Ureter (tissue), 1 donor: ENCODE measurements at regions not wholly inside any gene's neighbourhood (a gene's known extent, or its start where the extent isn't known, plus 50 kb on each side); places are given as distances from the start of the nearest gene placed in this dataset.
"Not testable (repeated sequence)": the region's sequence is repeated elsewhere in the genome, so short reads cannot be mapped to it uniquely, and the experiment has no call there.

Source experiments
- DNase-seq: peaks from one replicate; pipeline ENCODE4 v3.0.0-alpha.2; 2020; ENCODE audit warnings: low spot score
- donor health status: DM: yes; HTN: yes; CAD: no.

DNA sequence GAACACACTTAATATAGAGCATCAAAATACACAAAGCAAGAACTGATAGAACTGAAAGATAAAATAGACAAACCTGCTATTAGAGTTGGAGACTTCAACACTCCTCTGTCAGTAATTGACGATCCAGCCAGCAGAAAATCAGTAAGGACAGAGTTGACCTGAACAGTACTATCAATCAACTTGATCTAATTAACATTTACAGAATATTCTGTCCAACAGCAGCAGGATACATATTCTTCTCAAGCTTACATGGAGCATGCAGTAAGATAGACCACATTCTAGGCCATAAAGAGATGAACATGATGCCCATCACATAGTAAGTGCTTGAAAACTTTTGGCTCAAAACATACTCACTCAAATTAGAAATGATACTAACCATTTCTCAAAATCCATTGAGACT, 196.7 kb upstream of the KLF3 start:
- DNase-seq, result no peak

DNA sequence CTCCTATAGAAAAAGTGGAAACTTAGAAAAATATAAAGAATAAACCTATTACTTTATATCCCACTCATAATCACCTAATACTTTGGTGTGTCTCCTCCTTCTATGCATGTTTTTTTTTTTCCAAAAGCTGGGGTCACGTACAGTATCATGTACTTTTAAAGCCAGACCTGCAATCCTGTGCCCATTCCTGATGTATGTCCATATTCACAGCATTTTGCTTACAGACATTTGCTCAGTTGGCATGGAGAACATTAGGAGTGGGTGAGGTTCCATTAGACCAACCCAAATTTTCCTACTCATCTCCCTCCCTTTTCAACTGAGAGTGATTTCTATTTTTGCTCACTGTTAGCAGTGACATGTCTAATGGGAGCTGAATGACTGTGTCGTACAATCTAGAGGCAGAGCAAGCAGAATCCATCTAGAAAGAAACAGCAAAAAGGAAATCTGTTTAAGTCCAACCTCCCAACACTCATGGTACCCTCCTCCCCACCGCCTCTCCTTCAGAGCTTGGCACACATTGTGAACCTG, 195.6 kb upstream of the KLF3 start:
- no peak for DNase-seq

DNA sequence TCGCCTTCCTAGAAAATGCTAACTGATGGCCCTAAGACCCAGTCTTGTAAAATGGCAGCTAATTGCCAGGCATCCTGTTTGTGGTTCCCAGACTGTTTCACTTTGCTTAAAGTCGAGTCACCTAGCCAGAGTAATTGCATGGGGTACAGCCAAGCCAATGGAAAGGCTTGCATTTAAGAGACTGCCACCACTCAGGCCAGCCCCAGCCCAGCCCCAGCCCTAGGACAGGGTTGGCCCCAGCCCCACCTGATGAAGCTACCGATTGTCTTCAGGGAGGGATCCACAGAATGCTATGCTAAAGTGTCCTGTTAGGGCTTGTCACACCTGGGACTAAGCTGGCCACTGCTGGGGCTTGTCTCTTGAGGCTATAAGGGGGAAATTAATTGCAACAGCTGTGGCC, 194.6 kb upstream of the KLF3 start:
- no peak for DNase-seq

DNA sequence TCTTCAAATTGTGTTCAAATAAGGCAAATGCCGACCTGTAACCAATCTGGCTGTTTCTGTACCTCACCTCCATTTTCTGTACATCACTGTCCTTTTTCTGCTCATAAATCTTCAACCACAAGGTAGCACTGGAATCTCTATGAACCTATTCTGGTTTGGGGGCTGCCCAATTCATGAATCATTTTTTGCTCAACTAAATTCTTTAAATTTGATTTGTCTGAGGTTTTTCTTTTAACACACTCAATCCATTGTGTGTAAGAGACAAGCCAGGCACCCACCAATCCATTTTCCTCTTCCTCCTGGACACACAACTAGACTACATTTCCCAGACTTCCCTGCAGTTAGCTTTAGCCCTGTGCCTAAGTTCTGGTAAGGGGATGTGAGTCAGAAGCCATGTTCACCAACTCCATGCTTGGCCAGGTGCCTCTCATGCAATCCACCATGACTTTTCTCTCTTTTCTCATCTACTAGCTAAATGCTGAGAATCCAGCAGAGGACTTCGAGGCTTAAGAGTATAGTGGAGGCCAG, 193.2 kb upstream of the KLF3 start:
- DNase-seq, result no peak

DNA sequence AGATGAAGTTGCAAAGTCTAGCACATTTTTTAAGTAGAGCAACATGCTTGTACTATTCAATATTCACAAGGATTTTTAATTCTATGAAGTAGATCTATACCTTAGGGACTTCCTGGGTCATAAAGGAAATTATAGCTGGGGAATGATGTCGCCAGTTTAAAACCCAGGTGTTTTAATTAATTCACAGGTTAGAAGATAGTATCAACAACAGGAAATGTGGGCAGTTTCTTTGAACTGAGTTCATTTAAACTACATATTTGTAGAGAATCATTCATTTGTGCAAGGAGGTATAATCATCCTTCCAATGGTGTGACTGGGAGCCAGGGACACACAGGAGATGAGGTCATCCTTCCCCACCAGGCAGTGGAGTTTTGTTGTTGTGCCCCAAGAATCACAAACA, 181.3 kb upstream of the KLF3 start:
- no peak for DNase-seq

DNA sequence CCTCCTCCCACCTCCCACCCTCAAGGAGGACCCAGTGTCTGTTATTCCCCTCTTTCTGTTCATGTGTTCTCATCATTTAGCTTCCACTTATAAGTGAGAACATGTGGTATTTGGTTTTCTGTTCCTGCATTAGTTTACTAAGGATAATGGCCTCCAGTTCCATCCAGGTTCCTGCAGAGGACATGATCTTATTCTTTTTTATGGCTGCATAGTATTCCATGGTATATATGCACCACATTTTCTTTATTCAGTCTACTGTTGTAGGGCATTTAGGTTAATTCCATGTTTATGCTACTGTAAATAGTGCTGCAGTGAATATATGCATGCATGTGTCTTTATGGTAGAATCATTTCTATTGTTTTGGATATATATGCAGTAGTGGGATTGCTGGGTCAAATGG, 180.4 kb upstream of the KLF3 start:
- not testable (repeated sequence) for DNase-seq

DNA sequence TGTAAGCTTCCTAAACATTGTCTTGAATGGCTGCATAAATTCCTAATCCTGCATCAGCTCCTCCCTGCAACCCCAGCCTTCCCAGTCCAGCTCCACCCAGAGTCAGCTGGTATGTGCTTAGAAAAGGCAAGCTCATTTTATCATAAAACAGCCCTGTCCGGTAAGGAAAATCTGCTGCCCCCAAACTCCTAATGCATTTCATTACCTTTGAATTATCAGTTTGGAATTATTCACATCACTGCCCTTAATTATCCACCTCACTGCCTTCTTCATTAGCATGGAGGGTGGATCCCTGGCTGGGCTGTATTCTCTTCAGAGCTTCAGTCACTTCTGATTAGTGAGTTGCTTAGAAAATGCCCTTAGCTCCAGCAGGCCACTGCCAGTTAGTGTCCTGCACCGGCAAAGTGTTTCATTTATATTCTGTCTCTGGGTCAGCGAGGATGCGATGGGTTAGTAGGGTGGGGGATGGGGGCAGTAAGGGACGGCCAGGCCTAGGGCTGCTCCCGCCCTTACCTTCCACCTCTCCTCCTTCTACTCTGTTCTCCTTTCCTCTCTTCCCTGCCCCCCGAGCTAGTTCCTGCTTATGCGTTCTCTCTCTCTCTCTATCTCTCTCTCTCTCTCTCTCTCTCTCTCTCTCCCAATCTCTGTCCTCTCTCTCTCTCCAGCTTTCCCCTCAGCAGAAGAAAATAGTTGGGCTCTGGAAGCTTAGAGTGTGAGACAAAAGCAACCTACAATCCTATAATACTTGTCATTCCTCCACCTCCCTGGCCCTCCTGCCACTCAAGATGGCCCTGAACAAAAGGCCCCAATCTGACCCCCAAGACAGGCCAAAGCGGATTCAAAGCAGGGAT, 174.8 kb upstream of the KLF3 start:
- DNase-seq, result no peak

DNA sequence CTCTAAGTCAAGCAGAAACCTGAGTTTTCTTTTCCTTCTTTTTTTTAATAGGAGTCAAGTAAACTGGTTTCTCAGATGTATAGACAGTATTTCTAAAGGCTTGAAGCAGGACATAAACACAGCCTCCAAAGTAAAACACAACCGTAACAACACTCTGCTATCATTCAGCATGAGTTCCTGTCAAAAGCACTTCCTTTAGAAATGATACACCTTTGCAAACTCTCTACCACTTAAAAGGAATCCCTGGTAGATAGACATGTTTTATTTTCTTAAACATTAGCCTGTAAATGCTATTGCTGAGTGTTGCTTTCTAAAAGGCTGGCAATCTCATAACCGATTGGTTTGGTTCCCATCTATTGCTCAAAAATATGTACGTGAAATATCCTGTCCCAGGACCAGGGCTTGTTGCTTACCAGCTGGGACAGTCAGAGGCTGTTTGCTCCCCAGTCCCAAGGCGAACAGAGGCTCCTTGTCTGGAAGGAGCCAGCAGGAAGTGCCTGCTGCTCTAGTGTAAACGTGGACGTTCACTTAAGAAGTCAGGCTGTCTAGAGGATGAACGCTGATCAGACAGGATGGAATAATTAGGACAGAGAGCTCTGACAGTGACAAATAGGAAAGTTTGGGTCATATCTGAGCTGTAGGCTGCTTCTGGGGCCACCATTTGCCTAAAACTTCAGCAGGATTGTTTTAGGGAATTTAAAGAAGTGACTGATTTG, 173.9 kb upstream of the KLF3 start:
- no peak for DNase-seq

DNA sequence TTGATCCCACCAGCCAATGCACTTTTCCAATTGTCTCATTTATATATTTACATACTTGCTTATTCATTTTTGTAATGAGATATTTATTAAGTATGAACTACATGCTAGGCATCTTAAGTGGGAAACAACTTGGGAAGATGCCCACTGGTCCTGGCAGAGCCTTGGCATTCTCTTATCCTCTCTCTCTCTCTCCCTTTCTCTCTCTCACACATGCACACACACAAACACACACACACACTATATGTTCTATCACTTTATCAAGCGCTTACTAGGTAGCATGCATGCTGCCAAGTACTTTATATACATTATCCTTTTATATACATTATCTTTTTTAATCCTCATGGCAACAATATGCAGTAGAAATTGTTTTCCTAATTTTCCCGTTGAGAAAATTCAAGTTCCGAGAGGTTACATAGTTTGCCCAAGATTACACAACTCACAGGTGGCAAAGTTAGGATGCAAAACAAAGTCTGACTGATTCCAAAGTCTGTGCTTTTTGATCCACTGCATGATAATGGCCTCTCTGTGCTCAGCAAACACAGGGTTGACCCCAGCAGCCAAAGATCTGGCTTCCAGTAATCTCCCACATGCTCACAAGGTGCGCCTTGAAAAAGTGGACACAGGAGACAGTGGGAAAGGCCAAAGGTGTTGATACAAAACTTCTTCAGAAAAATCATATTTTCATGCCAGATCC, 173.1 kb upstream of the KLF3 start:
- DNase-seq, result no peak

DNA sequence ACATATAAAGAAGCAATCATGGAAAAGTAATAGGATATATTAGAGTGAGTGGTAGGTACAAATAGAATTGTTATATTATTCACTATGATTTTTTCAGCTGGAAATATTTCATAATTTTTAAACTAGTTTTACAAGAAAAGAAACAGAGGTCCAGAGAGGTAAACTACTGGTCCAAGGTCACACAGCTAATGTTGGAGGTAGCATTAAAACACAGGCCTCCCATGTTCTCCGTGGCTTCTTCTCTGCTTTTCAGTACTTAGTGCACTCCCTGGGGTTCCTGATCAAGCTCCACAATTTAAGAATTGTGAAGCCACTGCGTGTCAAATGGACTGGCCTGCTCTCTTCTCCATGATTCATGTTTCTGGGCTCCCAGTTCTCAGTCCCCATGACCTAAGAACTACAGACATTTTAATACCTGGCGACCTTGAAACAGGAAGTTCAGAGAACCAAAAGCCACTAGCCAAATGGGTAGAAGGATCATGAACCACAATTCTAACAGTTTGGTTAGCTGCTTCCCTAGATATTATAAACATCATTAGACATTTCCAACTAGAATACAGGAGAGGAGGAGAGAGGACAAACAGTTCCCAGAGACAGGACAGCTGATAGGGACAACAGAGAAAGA, 172.0 kb upstream of the KLF3 start:
- no peak for DNase-seq

DNA sequence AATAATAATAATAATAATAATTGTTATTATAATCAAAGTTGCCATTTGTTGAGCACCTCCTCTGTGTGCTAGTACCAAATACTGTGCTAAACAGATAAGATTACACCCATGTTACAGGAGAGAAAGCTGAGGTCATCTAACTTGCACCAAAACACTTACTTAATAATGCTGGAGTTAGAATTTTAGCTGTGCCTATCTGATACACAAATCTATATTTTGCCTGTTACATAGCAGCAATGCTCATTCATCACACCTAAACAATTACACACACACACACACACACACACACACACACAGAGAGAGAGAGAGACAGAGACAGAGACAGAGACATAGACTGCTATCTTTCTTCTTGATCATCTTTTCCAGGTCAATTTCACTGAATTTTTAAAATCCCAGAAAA, 170.9 kb upstream of the KLF3 start:
- no peak for DNase-seq

DNA sequence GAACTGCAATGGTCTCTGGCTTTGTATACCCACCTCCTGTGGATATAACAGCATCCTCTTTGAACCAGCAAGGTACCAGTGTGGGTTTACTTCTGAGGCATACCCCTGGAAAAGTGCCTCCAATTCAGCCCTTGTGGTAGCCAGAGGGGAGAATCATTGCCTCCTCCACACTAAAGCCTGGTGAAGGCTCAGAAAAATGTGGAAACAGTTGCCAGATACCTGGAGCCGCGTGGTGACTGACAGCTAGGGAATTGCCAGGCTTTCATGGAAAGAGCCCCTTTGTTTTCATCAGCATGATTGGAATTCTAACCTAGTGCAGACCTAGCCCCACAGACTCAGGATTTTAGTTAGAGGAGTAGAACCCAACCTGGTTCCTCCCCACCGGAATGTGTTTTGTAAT, 168.6 kb upstream of the KLF3 start:
- DNase-seq, result no peak

DNA sequence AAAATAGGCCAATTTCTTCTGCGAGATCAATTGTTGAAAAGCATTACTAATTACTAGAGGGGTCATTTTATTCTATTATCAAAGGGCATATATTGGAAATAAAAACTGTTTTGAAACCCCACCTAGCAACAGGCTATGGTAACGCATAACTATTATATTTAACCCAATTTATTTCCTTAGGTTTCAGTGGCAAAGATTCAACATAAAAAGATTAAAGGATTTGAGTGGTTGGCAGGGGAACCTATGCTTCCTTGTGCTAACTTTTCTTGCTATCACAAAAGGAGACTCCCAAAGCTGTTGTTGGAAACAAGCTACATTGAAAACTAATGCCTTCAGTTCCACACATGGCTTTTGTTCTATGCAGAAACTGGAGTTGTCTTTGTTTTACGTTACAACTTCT, 166.9 kb upstream of the KLF3 start:
- DNase-seq, result no peak

DNA sequence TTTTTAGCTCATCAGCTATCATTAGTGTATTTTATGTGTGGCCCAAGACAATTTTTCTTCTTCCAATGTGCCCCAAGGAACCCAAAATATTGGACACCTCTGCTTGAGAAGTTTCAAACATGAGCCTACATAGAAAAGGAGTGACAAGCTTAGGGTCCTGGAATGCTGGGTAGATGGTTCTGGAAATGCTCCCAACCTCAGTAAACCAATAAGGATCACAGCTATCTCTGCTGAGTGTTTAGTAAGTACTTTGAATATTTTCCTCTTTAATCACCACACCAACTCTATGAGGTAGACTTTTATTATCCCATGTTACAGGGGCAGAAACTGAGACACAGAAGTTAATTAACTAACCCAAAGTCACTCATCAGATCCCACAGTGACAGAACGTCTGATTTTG, 164.9 kb upstream of the KLF3 start:
- DNase-seq, result no peak

DNA sequence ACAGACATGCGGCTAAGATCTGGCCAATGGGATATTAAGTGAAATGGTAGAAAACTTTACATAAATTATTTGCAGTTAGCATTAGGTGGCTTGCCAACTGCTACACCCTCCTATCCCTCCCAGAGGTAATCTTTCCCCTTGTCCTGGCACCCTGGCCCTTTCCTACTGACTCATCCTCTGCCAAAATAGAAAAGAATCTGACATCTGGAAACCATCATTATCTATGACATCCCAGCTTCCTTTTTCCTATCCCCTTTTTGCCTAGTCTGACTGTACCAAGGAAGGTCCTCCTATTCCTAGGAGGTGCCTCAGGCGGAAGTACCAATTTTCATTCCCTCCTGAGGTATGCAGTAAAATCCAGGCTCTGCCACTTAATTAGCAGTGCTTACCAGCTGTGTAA, 163.6 kb upstream of the KLF3 start:
- no peak for DNase-seq

DNA sequence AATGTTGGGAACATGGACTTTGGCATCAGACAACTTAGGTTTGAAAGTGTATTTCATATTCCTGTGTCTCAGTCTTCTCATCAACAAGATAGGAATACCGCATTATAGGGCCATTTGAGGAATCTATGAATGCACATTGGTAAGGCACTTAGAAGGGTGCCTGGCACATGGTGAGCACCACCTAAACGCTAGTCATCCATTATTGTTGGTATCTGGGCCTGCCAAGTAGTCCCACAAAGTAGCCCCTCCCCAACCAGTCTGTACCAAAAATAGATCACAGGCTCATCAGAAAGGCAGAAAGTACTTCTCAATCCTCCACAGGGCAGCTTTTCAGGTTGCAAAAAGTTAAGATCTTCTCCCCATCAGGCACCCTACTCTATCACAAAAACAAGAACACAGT, 162.3 kb upstream of the KLF3 start:
- no peak for DNase-seq

DNA sequence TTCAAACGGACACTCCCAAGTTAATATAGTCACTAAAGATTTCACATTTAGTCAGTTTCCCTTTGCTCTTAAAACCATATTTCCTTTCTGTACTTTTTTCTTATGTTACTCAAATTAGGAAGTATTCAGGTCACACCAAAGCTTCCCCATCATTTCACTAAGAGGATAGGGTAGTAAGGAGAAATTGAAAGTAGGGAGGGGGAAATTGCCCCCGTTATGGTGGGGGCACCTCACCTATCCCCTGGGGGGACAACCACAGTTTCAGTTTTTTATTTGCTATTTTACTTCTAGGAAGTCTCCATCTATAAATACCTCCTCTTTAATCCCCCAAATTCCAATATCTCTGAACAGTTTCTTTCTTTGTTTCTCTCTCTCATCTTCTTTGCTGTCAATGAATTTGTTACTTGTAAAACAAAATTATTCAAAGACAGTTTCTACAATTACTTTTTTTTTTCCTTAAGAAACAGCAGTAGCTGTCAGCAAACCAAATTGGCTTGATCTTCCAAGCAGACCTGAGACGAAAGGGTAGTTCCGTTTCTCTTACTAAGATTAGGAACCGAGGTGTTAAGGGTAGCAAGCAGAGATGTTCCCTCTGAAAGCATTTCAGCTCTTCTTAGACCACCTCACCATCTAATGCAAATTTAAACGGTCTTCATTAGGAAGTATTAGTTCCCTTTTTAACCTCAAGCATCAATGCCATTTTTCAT, 160.2 kb upstream of the KLF3 start:
- no peak for DNase-seq

DNA sequence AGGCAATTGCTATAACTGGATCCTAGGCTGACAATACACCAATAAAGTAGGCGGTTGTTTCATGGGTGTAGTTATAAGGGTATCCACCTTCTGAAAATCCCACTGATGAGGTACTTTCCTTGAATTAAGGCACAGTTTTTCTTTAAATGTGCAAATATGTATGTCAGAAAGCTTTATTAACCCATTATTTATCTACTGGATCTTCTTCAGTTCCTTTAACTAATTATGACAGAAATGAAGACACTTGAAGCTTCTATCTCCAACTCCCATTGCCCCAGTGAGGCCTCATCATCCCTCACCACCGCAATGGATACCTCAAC, 159.6 kb upstream of the KLF3 start:
- no peak for DNase-seq

DNA sequence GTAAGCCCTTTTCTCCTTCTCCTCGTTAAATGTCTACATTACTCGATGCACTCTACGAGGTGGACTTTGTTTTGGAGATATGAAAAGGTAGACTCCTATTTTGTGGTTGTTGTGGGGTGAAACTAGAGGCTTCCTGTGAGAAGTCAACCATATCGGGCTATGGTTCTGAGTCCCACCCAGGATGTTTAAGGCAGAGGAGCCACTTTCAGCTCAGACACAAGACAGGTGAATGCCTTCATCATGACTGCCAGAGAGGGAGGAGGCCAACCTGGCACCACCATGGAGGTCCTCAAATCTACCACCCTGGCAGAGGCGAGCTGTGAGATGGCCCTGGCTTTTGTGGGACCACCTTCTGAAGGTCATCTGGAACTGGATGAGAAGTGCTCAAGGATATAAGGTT, 154.4 kb upstream of the KLF3 start:
- DNase-seq, result no peak

DNA sequence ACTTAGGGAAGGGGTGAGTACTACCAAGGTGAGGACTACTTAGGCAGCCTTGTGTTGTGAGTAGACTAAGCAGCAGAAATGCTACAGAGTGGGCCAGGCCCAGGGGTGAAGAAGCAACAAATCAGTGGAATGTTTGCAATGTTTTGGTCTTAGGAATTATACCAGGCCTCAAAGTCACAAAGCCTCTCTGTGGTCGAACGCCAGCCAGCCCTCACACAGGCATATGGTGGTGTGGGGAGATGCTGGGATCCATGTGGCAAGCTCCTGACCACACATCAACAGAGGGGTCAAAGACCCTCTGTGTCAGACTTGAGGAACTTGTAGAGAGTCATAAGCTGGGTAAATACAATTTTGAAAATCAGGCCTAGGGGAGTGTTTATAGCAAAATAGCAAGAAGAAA, 153.8 kb upstream of the KLF3 start:
- DNase-seq, result no peak

DNA sequence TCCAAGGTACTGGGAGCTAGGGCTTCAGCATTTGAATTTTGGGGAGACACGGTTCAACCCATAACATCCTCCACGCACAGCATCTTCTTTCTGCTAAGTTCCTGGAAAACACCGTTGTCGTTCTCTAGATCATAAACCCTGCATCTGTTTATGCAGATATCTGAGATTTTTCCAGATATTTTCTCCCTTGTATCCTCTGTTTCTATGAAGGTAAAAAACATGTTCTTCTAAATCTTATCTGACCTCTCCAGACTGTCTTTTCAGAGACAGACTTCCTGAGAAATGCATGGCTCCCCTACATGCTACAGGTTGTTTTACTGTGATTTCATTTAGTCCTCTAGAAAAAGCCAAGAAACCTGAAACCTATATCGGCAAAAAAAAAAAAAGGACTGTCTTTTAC, 152.3 kb upstream of the KLF3 start:
- DNase-seq, result no peak

DNA sequence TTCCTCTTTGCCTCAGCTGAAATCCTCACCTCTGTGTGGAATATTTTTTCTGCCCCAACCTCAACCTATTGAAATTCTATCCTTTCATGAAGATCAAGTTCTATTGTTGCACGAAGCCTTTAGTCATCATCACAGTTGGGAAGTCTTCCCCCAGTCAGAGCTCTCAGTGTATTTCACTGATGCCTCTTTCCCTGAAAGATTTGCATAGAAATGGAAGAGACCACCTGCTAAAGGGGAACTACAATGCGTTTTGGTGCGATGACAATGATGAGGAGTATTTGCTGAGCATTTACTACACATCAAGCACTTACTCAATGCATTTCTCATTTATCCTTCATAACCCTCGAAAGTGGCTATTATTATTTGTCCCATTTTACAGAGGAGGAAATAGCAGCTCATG, 151.2 kb upstream of the KLF3 start:
- no peak for DNase-seq
